OCI-LY1 (cell line): ENCODE measurements at regions not wholly inside any gene's neighbourhood (a gene's known extent, or its start where the extent isn't known, plus 50 kb on each side); places are given as distances from the start of the nearest gene placed in this dataset.

Source experiments
- CTCF ChIP-seq: fragments of 200-600 bp; sonication (generic), shearing (Covaris generic); IDR thresholded peaks from 2 replicates; pipeline ENCODE4 v1.5.1; 2017; ENCODE audit warnings: mild to moderate bottlenecking, antibody characterized with exemption, low read length, moderate library complexity, mixed read lengths
- EZH2 ChIP-seq: fragments of 200-600 bp; sonication (generic), shearing (Covaris generic); IDR thresholded peaks from 2 replicates; pipeline ENCODE4 v1.8.0; 2017; ENCODE audit warnings: borderline replicate concordance, mixed run types, mild to moderate bottlenecking, antibody characterized with exemption, low read length, moderate library complexity, mixed read lengths

DNA sequence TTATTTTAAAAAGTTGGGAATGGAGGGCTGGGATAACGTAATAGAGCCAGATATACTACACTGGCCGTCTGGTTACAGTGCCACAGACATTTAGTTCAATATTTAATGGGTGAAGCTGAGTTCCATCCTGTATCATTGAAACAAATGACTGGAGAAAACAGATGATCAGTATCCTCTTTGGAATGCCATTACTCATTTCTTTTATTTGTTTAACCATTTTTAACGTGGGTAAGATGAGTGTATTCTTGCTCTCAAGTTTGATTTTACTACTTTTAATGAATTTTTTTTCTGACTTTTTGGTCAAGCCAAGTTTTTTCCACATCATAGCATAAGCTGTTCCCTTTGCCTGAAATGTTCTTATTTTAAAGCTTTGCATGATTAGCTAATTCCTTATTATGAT lies 53.9 kb upstream of the GRM7 start:
- TF ChIP-seq CTCF (no peak), EZH2 (no peak)
